Kidney glomerular epithelial cell (primary cell): ENCODE measurements at regions not wholly inside any gene's neighbourhood (a gene's known extent, or its start where the extent isn't known, plus 50 kb on each side); places are given as distances from the start of the nearest gene placed in this dataset.
"Not testable (repeated sequence)": the region's sequence is repeated elsewhere in the genome, so short reads cannot be mapped to it uniquely, and the experiment has no call there.

Source experiments
- DNase-seq: peaks from one replicate; lab custom pipeline; 2025; lab: John Stamatoyannopoulos, UW

- no peak for DNase-seq
These were observed 130.1 kb upstream of the ADRA1B start for GRCh38 chr5:159786201-159786600.

- DNase-seq: no peak
These were observed 129.2 kb upstream of the ADRA1B start for GRCh38 chr5:159786901-159787691.

- no peak for DNase-seq
These were observed 128.4 kb upstream of the ADRA1B start for GRCh38 chr5:159787837-159788236.

- DNase-seq: no peak
These were observed 127.4 kb upstream of the ADRA1B start for GRCh38 chr5:159788835-159789331.

- no peak for DNase-seq
These were observed 124.1 kb upstream of the ADRA1B start for GRCh38 chr5:159792180-159792579.

GRCh38 chr5:159797261-159797970 is 118.9 kb upstream of the ADRA1B start:
- DNase-seq: no peak

GRCh38 chr5:159799701-159800100 is 116.6 kb upstream of the ADRA1B start:
- no peak for DNase-seq

GRCh38 chr5:159800131-159800840 is 116.0 kb upstream of the ADRA1B start:
- DNase-seq: no peak

- DNase-seq: no peak
These were observed 115.0 kb upstream of the ADRA1B start for GRCh38 chr5:159801303-159801702.

GRCh38 chr5:159802661-159803060 is 113.6 kb upstream of the ADRA1B start:
- no peak for DNase-seq

- DNase-seq: no peak
These were observed 112.2 kb upstream of the ADRA1B start for GRCh38 chr5:159804121-159804520.

- no peak for DNase-seq
These were observed 111.3 kb upstream of the ADRA1B start for GRCh38 chr5:159805021-159805420.

- not testable (repeated sequence) for DNase-seq
These were observed 109.1 kb upstream of the ADRA1B start for GRCh38 chr5:159807135-159807534.

- DNase-seq: no peak
These were observed 108.7 kb upstream of the ADRA1B start for GRCh38 chr5:159807586-159807985.

GRCh38 chr5:159811712-159812111 is 104.6 kb upstream of the ADRA1B start:
- DNase-seq: no peak

- DNase-seq: not testable (repeated sequence)
These were observed 103.5 kb upstream of the ADRA1B start for GRCh38 chr5:159812759-159813158.

GRCh38 chr5:159814222-159814621 is 102.1 kb upstream of the ADRA1B start:
- no peak for DNase-seq

GRCh38 chr5:159814805-159815585 is 101.3 kb upstream of the ADRA1B start:
- DNase-seq: no peak

- peak; percentile 21 for DNase-seq
These were observed 98.8 kb upstream of the ADRA1B start for GRCh38 chr5:159817262-159818029.

GRCh38 chr5:159819591-159820411 is 96.5 kb upstream of the ADRA1B start:
- DNase-seq: no peak
